Caco-2 (cell line): ENCODE measurements at regions not wholly inside any gene's neighbourhood (a gene's known extent, or its start where the extent isn't known, plus 50 kb on each side); places are given as distances from the start of the nearest gene placed in this dataset.

Source experiments
- BruUV-seq: library from RNA; stranded (reverse); fragments of 400-500 nt; replicated peaks from 2 replicates; lab custom pipeline; 2021; lab: Mats Ljungman, UMichigan
- CTCF ChIA-PET: fragments of 300-600 bp; sonication (Branson Sonifier 250); formaldehyde crosslinking; loops from one replicate; lab custom pipeline; 2022; ENCODE audit warnings: antibody characterized with exemption; lab: Charles Lee
- POLR2A ChIA-PET: fragments of 300-600 bp; sonication (Branson Sonifier 250); formaldehyde crosslinking; loops from one replicate; lab custom pipeline; 2022; ENCODE audit warnings: antibody characterized with exemption; lab: Charles Lee
- DNase-seq, 2 experiments: peaks; one replicate each; pipeline versions ENCODE4 v3.0.0 to v3.0.0-alpha.2; 2020 to 2022
- H3K27me3 ChIP-seq: replicated peaks from 2 replicates; pipeline ENCODE4 v1.6.0; 2011; ENCODE audit warnings: low read length; ENCODE audit not compliant: control insufficient read depth, insufficient read depth
- H3K36me3 ChIP-seq: 2 replicates; pipeline ENCODE4 v1.5.1; 2011; ENCODE audit warnings: low read length; ENCODE audit not compliant: control insufficient read depth, insufficient read depth
- H3K4me1 ChIP-seq: fragments of 250-450 bp; sonication (Bioruptor Pico); 2 replicates; pipeline ENCODE4 v1.5.1; 2020; ENCODE audit warnings: mild to moderate bottlenecking
- H3K4me3 ChIP-seq: 2 replicates; pipeline ENCODE4 v1.5.1; 2011; ENCODE audit warnings: low read depth, mild to moderate bottlenecking, control low read depth, low read length
- H3K9me3 ChIP-seq: fragments of 250-450 bp; sonication (Bioruptor Pico); 2 replicates; pipeline ENCODE4 v1.5.1; 2020; ENCODE audit warnings: mild to moderate bottlenecking, moderate library complexity
- H3K27ac Mint-ChIP-seq: one replicate; pipeline ENCODE4 v1.8.0; 2022; ENCODE audit warnings: mixed read lengths; ENCODE audit not compliant: unreplicated experiment
- H3K27me3 Mint-ChIP-seq: one replicate; pipeline ENCODE4 v1.8.0; 2022; ENCODE audit warnings: mixed read lengths; ENCODE audit not compliant: insufficient read depth, unreplicated experiment
- H3K36me3 Mint-ChIP-seq: one replicate; pipeline ENCODE4 v1.8.0; 2022; ENCODE audit warnings: mild to moderate bottlenecking, mixed read lengths; ENCODE audit not compliant: insufficient read depth, unreplicated experiment
- H3K4me1 Mint-ChIP-seq: one replicate; pipeline ENCODE4 v1.8.0; 2022; ENCODE audit warnings: low read depth, mixed read lengths; ENCODE audit not compliant: unreplicated experiment
- H3K4me3 Mint-ChIP-seq: one replicate; pipeline ENCODE4 v1.8.0; 2022; ENCODE audit warnings: mild to moderate bottlenecking, moderate library complexity, mixed read lengths; ENCODE audit not compliant: unreplicated experiment
- H3K9me3 Mint-ChIP-seq: one replicate; pipeline ENCODE4 v1.8.0; 2022; ENCODE audit warnings: mixed read lengths; ENCODE audit not compliant: unreplicated experiment
- intact Hi-C: fragments of 100-400 bp; cut with micrococcal nuclease; formaldehyde crosslinking; loops from one replicate; pipeline ENCODE4 v1.10.0; 2022; ENCODE audit not compliant: unreplicated experiment
- TF ChIP-seq, protein P1 (sequence below), 2 experiments: fragments of 200-600 bp in 1 of 2; IDR thresholded peaks; 1 replicate in 1 of 2; 2 replicates in 1 of 2; pipeline versions ENCODE4 v1.5.1 to v1.8.0; 2011 to 2022; ENCODE audit warnings: antibody characterized with exemption in 1 of 2, control low read depth in 1 of 2, inconsistent platforms in 1 of 2, low read depth in 1 of 2, low read length in 1 of 2, mild to moderate bottlenecking in 1 of 2, moderate library complexity in 1 of 2; ENCODE audit not compliant: insufficient read depth in 1 of 2, severe bottlenecking in 1 of 2, unreplicated experiment in 1 of 2

DNA sequence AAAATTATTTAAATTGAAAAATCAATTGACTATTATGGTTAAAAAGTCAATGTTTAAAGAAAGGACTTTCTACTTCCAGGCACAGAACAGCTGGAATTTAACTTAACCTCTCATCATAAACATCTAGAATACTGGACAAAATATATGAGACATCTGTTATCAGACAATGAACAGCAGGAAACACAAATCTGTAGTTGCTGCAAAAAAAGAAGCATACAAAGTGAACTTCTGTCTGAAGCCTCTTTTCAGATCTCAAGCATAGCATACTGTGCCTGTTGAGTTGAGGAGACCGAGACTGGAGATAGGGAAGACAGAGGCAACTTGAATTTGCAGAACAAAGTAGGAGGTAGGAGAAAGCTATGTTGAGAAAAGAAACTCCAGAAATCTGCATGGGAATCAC is 140.0 kb upstream of the CBLB start:
- H3K36me3 Mint-ChIP-seq = no peaks in the 10 kb centered on the region
- peaks cover 2% of the 10 kb centered on the region for H3K4me1 Mint-ChIP-seq
- no peaks in the 10 kb centered on the region for H3K27me3 Mint-ChIP-seq
- DNase-seq = no peak
- H3K4me1 ChIP-seq = peaks cover 12% of the 10 kb centered on the region
- H3K27me3 ChIP-seq = no peaks in the 10 kb centered on the region
- no TSS peak for BruUV-seq
- no peak overlapping the region for H3K4me3 ChIP-seq
- intact Hi-C loops = no loop called here
- POLR2A ChIA-PET = no interaction called here
- no peaks in the 10 kb centered on the region for H3K36me3 ChIP-seq
- no peaks in the 10 kb centered on the region for H3K9me3 Mint-ChIP-seq
- H3K9me3 ChIP-seq = no peaks in the 10 kb centered on the region
- CTCF ChIA-PET = no interaction called here
- no peak overlapping the region for H3K4me3 Mint-ChIP-seq
- H3K27ac Mint-ChIP-seq = no peak overlapping the region
- TF ChIP-seq, protein P1, sequence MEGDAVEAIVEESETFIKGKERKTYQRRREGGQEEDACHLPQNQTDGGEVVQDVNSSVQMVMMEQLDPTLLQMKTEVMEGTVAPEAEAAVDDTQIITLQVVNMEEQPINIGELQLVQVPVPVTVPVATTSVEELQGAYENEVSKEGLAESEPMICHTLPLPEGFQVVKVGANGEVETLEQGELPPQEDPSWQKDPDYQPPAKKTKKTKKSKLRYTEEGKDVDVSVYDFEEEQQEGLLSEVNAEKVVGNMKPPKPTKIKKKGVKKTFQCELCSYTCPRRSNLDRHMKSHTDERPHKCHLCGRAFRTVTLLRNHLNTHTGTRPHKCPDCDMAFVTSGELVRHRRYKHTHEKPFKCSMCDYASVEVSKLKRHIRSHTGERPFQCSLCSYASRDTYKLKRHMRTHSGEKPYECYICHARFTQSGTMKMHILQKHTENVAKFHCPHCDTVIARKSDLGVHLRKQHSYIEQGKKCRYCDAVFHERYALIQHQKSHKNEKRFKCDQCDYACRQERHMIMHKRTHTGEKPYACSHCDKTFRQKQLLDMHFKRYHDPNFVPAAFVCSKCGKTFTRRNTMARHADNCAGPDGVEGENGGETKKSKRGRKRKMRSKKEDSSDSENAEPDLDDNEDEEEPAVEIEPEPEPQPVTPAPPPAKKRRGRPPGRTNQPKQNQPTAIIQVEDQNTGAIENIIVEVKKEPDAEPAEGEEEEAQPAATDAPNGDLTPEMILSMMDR (IDR thresholded peaks at IDR 0.05; ENCODE audit: insufficient read depth in 1 of 2, low read depth in 1 of 2, low read length in 1 of 2, severe bottlenecking in 1 of 2, unreplicated experiment in 1 of 2) = no peak

- Histone ChIP-seq H3K4me3 (no peak overlapping the region), H3K4me1 (peaks cover 25% of the 10 kb centered on the region), H3K36me3 (no peaks in the 10 kb centered on the region), H3K27me3 (no peaks in the 10 kb centered on the region), H3K9me3 (no peaks in the 10 kb centered on the region)
- CTCF ChIA-PET = no interaction called here
- POLR2A ChIA-PET = no interaction called here
- H3K9me3 Mint-ChIP-seq = no peaks in the 10 kb centered on the region
- no peaks in the 10 kb centered on the region for H3K27me3 Mint-ChIP-seq
- no TSS peak for BruUV-seq
- intact Hi-C loops = no loop called here
- no peaks in the 10 kb centered on the region for H3K36me3 Mint-ChIP-seq
- H3K4me3 Mint-ChIP-seq = no peak overlapping the region
- TF ChIP-seq, protein P1 (IDR thresholded peaks at IDR 0.05; ENCODE audit: insufficient read depth in 1 of 2, low read depth in 1 of 2, low read length in 1 of 2, severe bottlenecking in 1 of 2, unreplicated experiment in 1 of 2) = no peak
- no peak for DNase-seq
- no peak overlapping the region for H3K27ac Mint-ChIP-seq
- peaks cover 7% of the 10 kb centered on the region for H3K4me1 Mint-ChIP-seq
Measured at GRCh38 chr3:106010829-106011228, 142.0 kb upstream of the CBLB start.

GRCh38 chr3:106013971-106014370 is 145.2 kb upstream of the CBLB start:
- Histone ChIP-seq H3K4me3 (no peak overlapping the region), H3K36me3 (no peaks in the 10 kb centered on the region), H3K4me1 (peaks cover 25% of the 10 kb centered on the region), H3K9me3 (peaks cover 7% of the 10 kb centered on the region; the same call in 1 of the 2 replicates), H3K27me3 (no peaks in the 10 kb centered on the region)
- intact Hi-C loops = loop anchor here (1.0 kb wide), 2 partner anchors 45 to 145 kb away; partner anchors contain the start of gene CBLB
- Mint-ChIP-seq H3K9me3 (peaks cover 16% of the 10 kb centered on the region), H3K27ac (peak overlapping the region; percentile 48), H3K36me3 (no peaks in the 10 kb centered on the region), H3K4me3 (peak overlapping the region; percentile 49), H3K27me3 (no peaks in the 10 kb centered on the region), H3K4me1 (peaks cover 7% of the 10 kb centered on the region)
- POLR2A ChIA-PET = no interaction called here
- CTCF ChIA-PET = no interaction called here
- no TSS peak for BruUV-seq
- DNase-seq = peak; percentile 49 to 57
- TF ChIP-seq, protein P1 (IDR thresholded peaks at IDR 0.05; ENCODE audit: insufficient read depth in 1 of 2, low read depth in 1 of 2, low read length in 1 of 2, severe bottlenecking in 1 of 2, unreplicated experiment in 1 of 2) = no peak
